ENCODE measurements at regions not wholly inside any gene's neighbourhood (a gene's known extent, or its start where the extent isn't known, plus 50 kb on each side); places are given as distances from the start of the nearest gene placed in this dataset.
"Not testable (repeated sequence)": the region's sequence is repeated elsewhere in the genome, so short reads cannot be mapped to it uniquely, and the experiment has no call there.

- FAIRE-seq (no peak), DNase-seq (ENCODE audit: insufficient read length, low spot score) (no peak)
Measured at GRCh38 chr9:31135567-31135966, 1248.9 kb upstream of the ACO1 start.

- FAIRE-seq (no peak), DNase-seq (ENCODE audit: insufficient read length, low spot score) (no peak)
Measured at GRCh38 chr9:31136524-31136923, 1247.9 kb upstream of the ACO1 start.

GRCh38 chr9:31137176-31138160 is 1247.0 kb upstream of the ACO1 start:
- peak; percentile 18 for DNase-seq (ENCODE audit: insufficient read length, low spot score)
- no peak for FAIRE-seq

GRCh38 chr9:31140316-31140715 is 1244.1 kb upstream of the ACO1 start:
- FAIRE-seq = no peak

GRCh38 chr9:31142456-31142855 is 1242.0 kb upstream of the ACO1 start:
- DNase-seq (ENCODE audit: insufficient read length, low spot score) (no peak), FAIRE-seq (no peak)

More at GRCh38 chr9:31140316-31140715, 1244.1 kb upstream of the ACO1 start:
- DNase-seq (ENCODE audit: insufficient read length, low spot score) = no peak

GRCh38 chr9:31144614-31145013 is 1239.8 kb upstream of the ACO1 start:
- FAIRE-seq = no peak
- DNase-seq (ENCODE audit: insufficient read length, low spot score) = no peak

- FAIRE-seq (no peak), DNase-seq (ENCODE audit: insufficient read length, low spot score) (no peak)
Measured at GRCh38 chr9:31146485-31147166, 1237.8 kb upstream of the ACO1 start.

GRCh38 chr9:31153250-31153840 is 1231.1 kb upstream of the ACO1 start:
- DNase-seq (ENCODE audit: insufficient read length, low spot score) = no peak
- no peak for FAIRE-seq

GRCh38 chr9:31166516-31166915 is 1217.9 kb upstream of the ACO1 start:
- FAIRE-seq (no peak), DNase-seq (ENCODE audit: insufficient read length, low spot score) (no peak)

GRCh38 chr9:31168161-31168560 is 1216.3 kb upstream of the ACO1 start:
- no peak for FAIRE-seq

GRCh38 chr9:31174681-31175080 is 1209.8 kb upstream of the ACO1 start:
- FAIRE-seq (no peak), DNase-seq (ENCODE audit: insufficient read length, low spot score) (no peak)

More at GRCh38 chr9:31168161-31168560, 1216.3 kb upstream of the ACO1 start:
- no peak for DNase-seq (ENCODE audit: insufficient read length, low spot score)

- FAIRE-seq (no peak), DNase-seq (ENCODE audit: insufficient read length, low spot score) (no peak)
Measured at GRCh38 chr9:31183866-31184265, 1200.6 kb upstream of the ACO1 start.

GRCh38 chr9:31185831-31186230 is 1198.6 kb upstream of the ACO1 start:
- FAIRE-seq (no peak), DNase-seq (ENCODE audit: insufficient read length, low spot score) (no peak)

- no peak for DNase-seq (ENCODE audit: insufficient read length, low spot score)
- no peak for FAIRE-seq
Measured at GRCh38 chr9:31188496-31188895, 1195.9 kb upstream of the ACO1 start.

GRCh38 chr9:31210978-31211570 is 1173.4 kb upstream of the ACO1 start:
- no peak for DNase-seq (ENCODE audit: insufficient read length, low spot score)
- FAIRE-seq = no peak

GRCh38 chr9:31229976-31230375 is 1154.5 kb upstream of the ACO1 start:
- not testable (repeated sequence) for FAIRE-seq; DNase-seq (ENCODE audit: insufficient read length, low spot score)

GRCh38 chr9:31232485-31232884 is 1152.0 kb upstream of the ACO1 start:
- DNase-seq (ENCODE audit: insufficient read length, low spot score) = no peak
- FAIRE-seq = no peak

GRCh38 chr9:31236344-31236743 is 1148.1 kb upstream of the ACO1 start:
- DNase-seq (ENCODE audit: insufficient read length, low spot score) (no peak), FAIRE-seq (no peak)

GRCh38 chr9:31243386-31243785 is 1141.1 kb upstream of the ACO1 start:
- FAIRE-seq (no peak), DNase-seq (ENCODE audit: insufficient read length, low spot score) (no peak)

GRCh38 chr9:31248156-31248555 is 1136.3 kb upstream of the ACO1 start:
- DNase-seq (ENCODE audit: insufficient read length, low spot score) (no peak), FAIRE-seq (no peak)

- DNase-seq (ENCODE audit: insufficient read length, low spot score) (no peak), FAIRE-seq (no peak)
Measured at GRCh38 chr9:31251386-31251785, 1133.1 kb upstream of the ACO1 start.

All from HTR-8/SVneo (cell line).